H1 (cell line): ENCODE measurements at regions not wholly inside any gene's neighbourhood (a gene's known extent, or its start where the extent isn't known, plus 50 kb on each side); places are given as distances from the start of the nearest gene placed in this dataset.

ENCODE experiments used
- CTCF ChIA-PET: fragments of 300-600 bp; sonication (Branson Sonifier 250); formaldehyde crosslinking; loops from one replicate; lab custom pipeline; 2021; ENCODE audit not compliant: partially characterized antibody; lab: Charles Lee
- POLR2A ChIA-PET: fragments of 300-600 bp; sonication (Branson Sonifier 250); formaldehyde crosslinking; loops from one replicate; lab custom pipeline; 2021; ENCODE audit warnings: inconsistent platforms; ENCODE audit not compliant: partially characterized antibody; lab: Charles Lee
- DNase-seq, 2 experiments: peaks; one replicate each; pipeline versions ENCODE4 v3.0.0 to v3.0.0-alpha.2; 2010 to 2022; ENCODE audit warnings: low spot score in 2 of 2, low read depth in 1 of 2, mixed read lengths in 1 of 2
- FAIRE-seq: peaks from 2 replicates; lab custom pipeline; 2011; peaks lifted over from hg19 to GRCh38; lab: Jason Lieb, UNC
- H2AFZ ChIP-seq: 2 replicates; pipeline ENCODE4 v1.8.1; 2012; ENCODE audit warnings: low read length, inconsistent platforms
- H2AK5ac ChIP-seq: 2 replicates; pipeline ENCODE4 v1.6.1; 2013; ENCODE audit warnings: low read depth, low read length
- H2BK120ac ChIP-seq: replicated peaks from 2 replicates; pipeline ENCODE3; 2013; ENCODE audit warnings: low read depth, low read length, inconsistent platforms
- H2BK12ac ChIP-seq: 2 replicates; pipeline ENCODE4 v1.6.1; 2013; ENCODE audit warnings: low read depth, low read length
- H2BK15ac ChIP-seq: 2 replicates; pipeline ENCODE4 v1.6.1; 2013; ENCODE audit warnings: low read length
- H2BK20ac ChIP-seq: 2 replicates; pipeline ENCODE4 v1.6.1; 2013; ENCODE audit warnings: low read length
- H2BK5ac ChIP-seq: 2 replicates; pipeline ENCODE4 v1.6.1; 2013; ENCODE audit warnings: low read depth, low read length
- H3K14ac ChIP-seq: 2 replicates; pipeline ENCODE4 v1.6.1; 2013; ENCODE audit warnings: inconsistent platforms; ENCODE audit not compliant: insufficient read length
- H3K18ac ChIP-seq: 2 replicates; pipeline ENCODE4 v1.6.1; 2013; ENCODE audit warnings: low read length; ENCODE audit errors: extremely low read depth
- H3K23ac ChIP-seq: 2 replicates; pipeline ENCODE4 v1.6.1; 2013; ENCODE audit warnings: inconsistent platforms; ENCODE audit not compliant: insufficient read length
- H3K23me2 ChIP-seq: 2 replicates; pipeline ENCODE4 v1.6.1; 2013; ENCODE audit warnings: low read depth, low read length
- H3K27ac ChIP-seq: 2 replicates; pipeline ENCODE4 v1.6.1; 2011; ENCODE audit warnings: low read depth, low read length, inconsistent platforms
- H3K27me3 ChIP-seq, 4 experiments: replicated peaks in 1 of 4; 1 replicate in 1 of 4; 2 replicates in 3 of 4; pipeline versions ENCODE4 v1.6.1 to v1.8.1; 2011 to 2013; ENCODE audit warnings: low read length in 3 of 4, mild to moderate bottlenecking in 3 of 4, inconsistent platforms in 2 of 4, mixed read lengths in 2 of 4, moderate library complexity in 1 of 4; ENCODE audit not compliant: control insufficient read depth in 3 of 4, insufficient read depth in 3 of 4; ENCODE audit errors: extremely low read depth in 1 of 4
- H3K36me3 ChIP-seq, 4 experiments: 2 replicates each; pipeline versions ENCODE4 v1.6.1 to v1.8.1; 2011 to 2013; ENCODE audit warnings: mild to moderate bottlenecking in 4 of 4, low read length in 3 of 4, moderate library complexity in 2 of 4, control low read depth in 1 of 4, inconsistent platforms in 1 of 4; ENCODE audit not compliant: insufficient read depth in 4 of 4, control insufficient read depth in 2 of 4
- H3K4ac ChIP-seq: replicated peaks from 2 replicates; pipeline ENCODE3; 2013; ENCODE audit warnings: low read length, low read depth, mixed read lengths, inconsistent platforms; ENCODE audit not compliant: insufficient read length
- H3K4me1 ChIP-seq, 4 experiments: replicated peaks in 1 of 4; 1 replicate in 1 of 4; 2 replicates in 3 of 4; pipeline versions ENCODE4 v1.6.1 to v1.8.1; 2011 to 2013; ENCODE audit warnings: low read length in 3 of 4, inconsistent platforms in 2 of 4, mixed read lengths in 1 of 4; ENCODE audit not compliant: insufficient read depth in 4 of 4, control insufficient read depth in 3 of 4
- H3K4me2 ChIP-seq, 2 experiments: 2 replicates each; pipeline versions ENCODE4 v1.6.1 to v1.8.1; 2011 to 2013; ENCODE audit warnings: low read depth in 2 of 2, low read length in 2 of 2, control low read depth in 1 of 2, inconsistent platforms in 1 of 2, mild to moderate bottlenecking in 1 of 2; ENCODE audit not compliant: insufficient read depth in 1 of 2
- H3K4me3 ChIP-seq, 4 experiments: fragments of 200-600, 300-600 bp in 1 of 4; sonication (generic), shearing (Covaris generic), sonication (Bioruptor Twin) in 1 of 4; 2 replicates each; pipeline versions ENCODE4 v1.5.1 to v1.8.1; 2011 to 2016; ENCODE audit warnings: low read length in 4 of 4, low read depth in 3 of 4, control low read depth in 2 of 4, inconsistent platforms in 2 of 4, mild to moderate bottlenecking in 2 of 4, mixed read lengths in 1 of 4, moderate library complexity in 1 of 4; ENCODE audit not compliant: insufficient read depth in 2 of 4; ENCODE audit errors: extremely low read depth in 1 of 4
- H3K56ac ChIP-seq: replicated peaks from 2 replicates; pipeline ENCODE3; 2013; ENCODE audit warnings: low read depth, mild to moderate bottlenecking, mixed read lengths, low read length, inconsistent platforms; ENCODE audit not compliant: insufficient read length
- H3K79me1 ChIP-seq: 2 replicates; pipeline ENCODE4 v1.6.1; 2013; ENCODE audit warnings: low read depth, low read length, control low read depth
- H3K79me2 ChIP-seq, 2 experiments: 2 replicates each; pipeline versions ENCODE4 v1.6.1 to v1.8.1; 2012 to 2013; ENCODE audit warnings: low read length in 2 of 2, mild to moderate bottlenecking in 2 of 2, inconsistent platforms in 1 of 2; ENCODE audit not compliant: insufficient read depth in 2 of 2, control insufficient read depth in 1 of 2
- H3K9ac ChIP-seq, 4 experiments: replicated peaks in 1 of 4; 1 replicate in 1 of 4; 2 replicates in 3 of 4; pipeline versions ENCODE4 v1.6.1 to v1.8.1; 2011 to 2013; ENCODE audit warnings: low read depth in 3 of 4, low read length in 3 of 4, control low read depth in 2 of 4, mild to moderate bottlenecking in 2 of 4, moderate library complexity in 2 of 4, inconsistent platforms in 1 of 4; ENCODE audit errors: extremely low read depth in 1 of 4
- H3K9me3 ChIP-seq, 2 experiments: 2 replicates each; pipeline versions ENCODE4 v1.6.1 to v1.8.1; 2012 to 2013; ENCODE audit warnings: mild to moderate bottlenecking in 2 of 2, moderate library complexity in 2 of 2, control low read depth in 1 of 2, inconsistent platforms in 1 of 2, low read depth in 1 of 2, low read length in 1 of 2, mixed read lengths in 1 of 2; ENCODE audit not compliant: insufficient read depth in 2 of 2
- H4K20me1 ChIP-seq, 2 experiments: replicated peaks in 1 of 2; 2 replicates each; pipeline versions ENCODE3 to v1.8.1; 2011 to 2013; ENCODE audit warnings: inconsistent platforms in 2 of 2, low read length in 2 of 2, mild to moderate bottlenecking in 1 of 2; ENCODE audit not compliant: insufficient read depth in 2 of 2, control insufficient read depth in 1 of 2
- H4K5ac ChIP-seq: 2 replicates; pipeline ENCODE4 v1.6.1; 2013; ENCODE audit warnings: low read length, low read depth, mixed read lengths, inconsistent platforms; ENCODE audit not compliant: insufficient read length
- H4K8ac ChIP-seq: 2 replicates; pipeline ENCODE4 v1.8.0; 2013; ENCODE audit warnings: mild to moderate bottlenecking, moderate library complexity, low read length, inconsistent platforms; ENCODE audit not compliant: insufficient read depth; ENCODE audit errors: extremely low read depth
- H4K91ac ChIP-seq: replicated peaks from 2 replicates; pipeline ENCODE3; 2013; ENCODE audit warnings: low read length, mixed read lengths, inconsistent platforms; ENCODE audit not compliant: insufficient read length
- BRCA1 ChIP-seq: IDR thresholded peaks from 2 replicates; pipeline ENCODE4 v1.6.1; 2012; ENCODE audit warnings: low read depth, low read length, improper control_type of control experiment
- CHD1 ChIP-seq: IDR thresholded peaks from 2 replicates; pipeline ENCODE4 v1.6.1; 2012; ENCODE audit warnings: low read depth, low read length, improper control_type of control experiment
- GABPA ChIP-seq: IDR thresholded peaks from 2 replicates; pipeline ENCODE4 v1.6.1; 2011; ENCODE audit warnings: mild to moderate bottlenecking, low read length, moderate library complexity, borderline replicate concordance; ENCODE audit not compliant: insufficient read depth
- HDAC6 ChIP-seq: IDR thresholded peaks from one replicate; pipeline ENCODE4 v1.7.1; 2012; ENCODE audit warnings: low read depth, mild to moderate bottlenecking, inconsistent platforms, low read length, moderate library complexity
- JUND ChIP-seq: IDR thresholded peaks from 2 replicates; pipeline ENCODE4 v1.6.1; 2011; ENCODE audit warnings: mild to moderate bottlenecking, improper control_type of control experiment, low read length
- KDM4A ChIP-seq: IDR thresholded peaks from one replicate; pipeline ENCODE4 v1.7.1; 2012; ENCODE audit warnings: low read depth, mild to moderate bottlenecking, moderate library complexity, low read length, inconsistent platforms; ENCODE audit not compliant: severe bottlenecking
- KDM5A ChIP-seq: fragments of 200-600 bp; IDR thresholded peaks from 2 replicates; pipeline ENCODE4 v1.7.1; 2012; ENCODE audit warnings: mild to moderate bottlenecking, low read length, inconsistent platforms, mixed read lengths
- MAFK ChIP-seq: IDR thresholded peaks from 2 replicates; pipeline ENCODE4 v1.6.1; 2012; ENCODE audit warnings: low read depth, mild to moderate bottlenecking, improper control_type of control experiment, low read length
- SIN3A ChIP-seq, 2 experiments: IDR thresholded peaks in 1 of 2; conservative IDR thresholded peaks in 1 of 2; 2 replicates each; pipeline ENCODE4 v1.6.1; 2011 to 2012; ENCODE audit warnings: low read length in 2 of 2, improper control_type of control experiment in 1 of 2, low read depth in 1 of 2, mild to moderate bottlenecking in 1 of 2
- SP4 ChIP-seq: IDR thresholded peaks from 2 replicates; pipeline ENCODE4 v1.6.1; 2012; ENCODE audit warnings: low read length, inconsistent platforms
- SRF ChIP-seq: IDR thresholded peaks from 2 replicates; pipeline ENCODE4 v1.6.1; 2011; ENCODE audit warnings: mild to moderate bottlenecking, low read depth, low read length, moderate library complexity
- SUZ12 ChIP-seq: fragments of 200-600 bp; sonication (generic); IDR thresholded peaks from 2 replicates; pipeline ENCODE4 v1.6.1; 2012; ENCODE audit warnings: mild to moderate bottlenecking, inconsistent platforms, low read length, moderate library complexity, mixed read lengths
- ZNF274 ChIP-seq: IDR thresholded peaks from 2 replicates; pipeline ENCODE4 v1.7.0; 2012; ENCODE audit warnings: low read length, borderline replicate concordance; ENCODE audit errors: extremely low read depth
- WGBS, 2 experiments: shearing (Covaris generic) in 1 of 2; methylation state at CpG; one replicate each; pipeline versions ENCODE4 v1.1.6 to v1.1.7; 2013 to 2015; ENCODE audit warnings: low lambda C conversion rate in 2 of 2, mixed read lengths in 2 of 2, inconsistent platforms in 1 of 2, low coverage in 1 of 2, missing lambda C conversion rate in 1 of 2; ENCODE audit not compliant: insufficient replicate concordance in 2 of 2, insufficient coverage in 1 of 2, insufficient read length in 1 of 2; ENCODE audit errors: extremely low coverage in 1 of 2, missing lambda C conversion rate in 1 of 2; 5-methylcytosine and 5-hydroxymethylcytosine counted together
- TF ChIP-seq, protein P1 (sequence below): IDR thresholded peaks from 2 replicates; pipeline ENCODE4 v1.6.1; 2011; ENCODE audit warnings: low read length, improper control_type of control experiment

GRCh38 chr1:14065486-14065885 is 365.5 kb downstream of the PRDM2 start:
- Histone ChIP-seq H4K8ac (no peak overlapping the region), H3K4me3 (no peak overlapping the region), H3K9ac (no peak overlapping the region)

More at GRCh38 chr1:14065486-14065885, 365.5 kb downstream of the PRDM2 start:
- Histone ChIP-seq H4K91ac (no peak overlapping the region), H2BK5ac (no peak overlapping the region), H3K9me3 (no peaks in the 10 kb centered on the region), H2BK12ac (no peak overlapping the region), H3K4me2 (no peak overlapping the region), H3K56ac (no peak overlapping the region), H4K20me1 (no peaks in the 10 kb centered on the region), H3K79me2 (no peaks in the 10 kb centered on the region), H3K4ac (no peak overlapping the region), H3K36me3 (no peaks in the 10 kb centered on the region), H3K4me1 (peaks cover 0 to 3% (median 0%) of the 10 kb centered on the region in 4 experiments; a peak in 1 of 7 replicates), H3K79me1 (no peaks in the 10 kb centered on the region), H2AFZ (no peak overlapping the region), H2BK120ac (no peak overlapping the region), H2BK15ac (no peak overlapping the region), H3K27me3 (peaks cover 0 to 3% (median under 1%) of the 10 kb centered on the region in 4 experiments; a peak in 3 of 7 replicates), H2BK20ac (no peak overlapping the region), H3K18ac (no peak overlapping the region), H2AK5ac (no peak overlapping the region), H3K23ac (no peak overlapping the region), H3K14ac (no peak overlapping the region)
- ChIA-PET CTCF (interaction anchor here (0.7 to 1.0 kb wide), 3 partner anchors 11 to 1750 kb away, joined by 3 to 4 read pairs (median 3); no protein-coding TSS in a partner anchor), POLR2A (no interaction called here)
- no peak for DNase-seq
- TF ChIP-seq MAFK (no peak), HDAC6 (no peak), KDM5A (no peak), JUND (no peak), KDM4A (no peak), SRF (no peak), BRCA1 (no peak), ZNF274 (no peak), SP4 (no peak), CHD1 (no peak), SUZ12 (no peak), GABPA (no peak), SIN3A (conservative IDR thresholded peaks at IDR 0.05 in 1 of 2, IDR thresholded peaks at IDR 0.05 in 1 of 2; ENCODE audit: low read depth in 1 of 2, low read length in 2 of 2) (no peak)
- TF ChIP-seq, protein P1, sequence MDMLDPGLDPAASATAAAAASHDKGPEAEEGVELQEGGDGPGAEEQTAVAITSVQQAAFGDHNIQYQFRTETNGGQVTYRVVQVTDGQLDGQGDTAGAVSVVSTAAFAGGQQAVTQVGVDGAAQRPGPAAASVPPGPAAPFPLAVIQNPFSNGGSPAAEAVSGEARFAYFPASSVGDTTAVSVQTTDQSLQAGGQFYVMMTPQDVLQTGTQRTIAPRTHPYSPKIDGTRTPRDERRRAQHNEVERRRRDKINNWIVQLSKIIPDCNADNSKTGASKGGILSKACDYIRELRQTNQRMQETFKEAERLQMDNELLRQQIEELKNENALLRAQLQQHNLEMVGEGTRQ: no peak
- TF ChIP-seq, all 59 proteins: peak for 0
- Histone ChIP-seq H3K23me2 (no peaks in the 10 kb centered on the region), H3K27ac (no peak overlapping the region), H4K5ac (no peak overlapping the region)
- 92% methylated on average over 6 of the region's 6 CpGs; no CpG with 5 or more reads in 1 of the 2 experiments for WGBS, 2 experiments
- no peak for FAIRE-seq
